ENCODE measurements at regions not wholly inside any gene's neighbourhood (a gene's known extent, or its start where the extent isn't known, plus 50 kb on each side); places are given as distances from the start of the nearest gene placed in this dataset.

- peak; percentile 37 for DNase-seq (ENCODE audit: low read depth)
Observed at GRCh38 chr18:23077493-23078256, 57.6 kb upstream of the CABLES1 start.

DNA sequence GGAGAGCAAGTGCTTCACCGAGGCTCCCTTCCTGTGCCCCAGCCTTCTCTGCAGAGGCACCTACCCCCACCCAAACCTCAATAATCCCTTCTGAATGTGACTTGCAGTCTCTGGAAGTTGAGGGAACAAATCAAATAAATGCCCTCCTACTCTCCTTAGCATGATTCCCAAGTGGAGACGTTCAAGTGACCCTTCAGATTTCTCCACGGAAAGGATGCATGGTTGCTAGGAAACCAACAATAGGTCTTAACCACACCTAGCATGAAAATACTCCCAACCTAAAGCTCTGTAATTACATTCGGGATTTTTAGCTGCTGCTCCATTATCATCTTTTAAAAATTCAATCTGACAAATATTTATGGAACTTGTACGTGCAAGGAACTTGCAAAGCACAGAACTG, 50.2 kb upstream of the CABLES1 start:
- DNase-seq (ENCODE audit: low read depth), result no peak
